DOHH2 (cell line): ENCODE measurements at regions not wholly inside any gene's neighbourhood (a gene's known extent, or its start where the extent isn't known, plus 50 kb on each side); places are given as distances from the start of the nearest gene placed in this dataset.

Experiments
- H3F3A ChIP-seq: fragments of 200-600 bp; sonication (generic), shearing (Covaris generic); 2 replicates; pipeline ENCODE4 v1.6.0; 2016; ENCODE audit warnings: antibody characterized with exemption, mild to moderate bottlenecking; ENCODE audit not compliant: control insufficient read depth, insufficient read depth
- H3K27ac ChIP-seq: fragments of 200-600 bp; sonication (generic); 2 replicates; pipeline ENCODE4 v1.5.1; 2014; ENCODE audit warnings: low read depth, mild to moderate bottlenecking, low read length, moderate library complexity
- H3K27me3 ChIP-seq: fragments of 200-600 bp; sonication (generic); 2 replicates; pipeline ENCODE4 v1.6.1; 2014; ENCODE audit warnings: mild to moderate bottlenecking, low read length, mixed read lengths; ENCODE audit not compliant: control insufficient read depth
- H3K36me3 ChIP-seq: fragments of 200-600 bp; sonication (generic); 2 replicates; pipeline ENCODE4 v1.6.1; 2014; ENCODE audit warnings: mild to moderate bottlenecking, low read length, moderate library complexity, mixed read lengths; ENCODE audit not compliant: control insufficient read depth
- H3K4me1 ChIP-seq: fragments of 200-600 bp; sonication (generic); 2 replicates; pipeline ENCODE4 v1.6.1; 2014; ENCODE audit warnings: mild to moderate bottlenecking, low read length, mixed read lengths; ENCODE audit not compliant: control insufficient read depth
- H3K4me2 ChIP-seq: fragments of 200-600 bp; sonication (generic); 2 replicates; pipeline ENCODE4 v1.6.0; 2014; ENCODE audit warnings: mild to moderate bottlenecking, low read length, moderate library complexity
- H3K4me3 ChIP-seq: fragments of 200-600 bp; sonication (generic); 2 replicates; pipeline ENCODE4 v1.5.1; 2014; ENCODE audit warnings: mild to moderate bottlenecking, low read length, mixed read lengths
- H3K79me2 ChIP-seq: fragments of 200-600 bp; sonication (generic); 2 replicates; pipeline ENCODE4 v1.6.1; 2014; ENCODE audit warnings: mild to moderate bottlenecking, low read length, mixed read lengths; ENCODE audit not compliant: control insufficient read depth
- H3K9me2 ChIP-seq: fragments of 200-600 bp; sonication (generic); replicated peaks from 2 replicates; pipeline ENCODE4 v1.6.1; 2014; ENCODE audit warnings: mild to moderate bottlenecking, low read length, mixed read lengths; ENCODE audit not compliant: control insufficient read depth
- H3K9me3 ChIP-seq: fragments of 200-600 bp; sonication (generic); 2 replicates; pipeline ENCODE4 v1.6.1; 2014; ENCODE audit warnings: antibody characterized with exemption, low read length, mixed read lengths; ENCODE audit not compliant: control insufficient read depth, insufficient read depth
- H4K20me1 ChIP-seq: fragments of 200-600 bp; sonication (generic); 2 replicates; pipeline ENCODE4 v1.6.0; 2014; ENCODE audit warnings: low read depth, mild to moderate bottlenecking, antibody characterized with exemption, low read length, moderate library complexity; ENCODE audit not compliant: control insufficient read depth, insufficient read depth
- EZH2phosphoT487 ChIP-seq: fragments of 200-600 bp; sonication (generic); IDR thresholded peaks from 2 replicates; pipeline ENCODE4 v1.6.1; 2017; ENCODE audit warnings: borderline replicate concordance, mild to moderate bottlenecking, antibody characterized with exemption, low read length, moderate library complexity, mixed read lengths
- TF ChIP-seq, protein P1 (sequence below): fragments of 200-600 bp; sonication (generic); IDR thresholded peaks from one replicate; pipeline ENCODE4 v1.5.1; 2014; ENCODE audit warnings: antibody characterized with exemption, mild to moderate bottlenecking, low read depth, low read length; ENCODE audit not compliant: poor library complexity, severe bottlenecking

DNA sequence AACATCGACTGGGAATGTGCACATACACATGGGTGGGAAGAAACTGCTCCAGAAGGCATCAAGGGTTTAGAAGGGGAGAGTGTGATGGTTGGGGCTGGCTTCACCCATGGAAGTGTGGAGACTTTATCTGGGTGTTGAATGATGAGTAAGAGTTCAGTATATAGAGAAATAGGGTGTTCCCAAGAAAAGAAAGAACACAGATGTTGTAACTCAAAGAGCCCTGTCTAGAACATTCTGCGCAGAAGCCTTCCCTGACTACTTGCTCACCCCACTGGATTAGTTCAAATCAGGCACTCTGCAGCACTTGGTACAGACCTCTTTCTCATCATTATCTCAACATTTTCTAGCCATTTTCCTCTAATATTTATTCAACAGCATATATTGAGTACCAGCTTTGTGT is 491.7 kb downstream of the SNAPC1 start:
- TF ChIP-seq EZH2phosphoT487, result no peak
- TF ChIP-seq, protein P1, sequence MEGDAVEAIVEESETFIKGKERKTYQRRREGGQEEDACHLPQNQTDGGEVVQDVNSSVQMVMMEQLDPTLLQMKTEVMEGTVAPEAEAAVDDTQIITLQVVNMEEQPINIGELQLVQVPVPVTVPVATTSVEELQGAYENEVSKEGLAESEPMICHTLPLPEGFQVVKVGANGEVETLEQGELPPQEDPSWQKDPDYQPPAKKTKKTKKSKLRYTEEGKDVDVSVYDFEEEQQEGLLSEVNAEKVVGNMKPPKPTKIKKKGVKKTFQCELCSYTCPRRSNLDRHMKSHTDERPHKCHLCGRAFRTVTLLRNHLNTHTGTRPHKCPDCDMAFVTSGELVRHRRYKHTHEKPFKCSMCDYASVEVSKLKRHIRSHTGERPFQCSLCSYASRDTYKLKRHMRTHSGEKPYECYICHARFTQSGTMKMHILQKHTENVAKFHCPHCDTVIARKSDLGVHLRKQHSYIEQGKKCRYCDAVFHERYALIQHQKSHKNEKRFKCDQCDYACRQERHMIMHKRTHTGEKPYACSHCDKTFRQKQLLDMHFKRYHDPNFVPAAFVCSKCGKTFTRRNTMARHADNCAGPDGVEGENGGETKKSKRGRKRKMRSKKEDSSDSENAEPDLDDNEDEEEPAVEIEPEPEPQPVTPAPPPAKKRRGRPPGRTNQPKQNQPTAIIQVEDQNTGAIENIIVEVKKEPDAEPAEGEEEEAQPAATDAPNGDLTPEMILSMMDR, result no peak
- Histone ChIP-seq H3K27me3 (no peaks in the 10 kb centered on the region; the same call in 1 of the 2 replicates), H3F3A (no peaks in the 10 kb centered on the region), H3K4me2 (no peak overlapping the region), H3K27ac (no peak overlapping the region), H4K20me1 (no peaks in the 10 kb centered on the region), H3K79me2 (no peaks in the 10 kb centered on the region), H3K36me3 (no peaks in the 10 kb centered on the region), H3K9me2 (no peaks in the 10 kb centered on the region), H3K4me1 (no peaks in the 10 kb centered on the region), H3K4me3 (no peak overlapping the region), H3K9me3 (no peaks in the 10 kb centered on the region)

DNA sequence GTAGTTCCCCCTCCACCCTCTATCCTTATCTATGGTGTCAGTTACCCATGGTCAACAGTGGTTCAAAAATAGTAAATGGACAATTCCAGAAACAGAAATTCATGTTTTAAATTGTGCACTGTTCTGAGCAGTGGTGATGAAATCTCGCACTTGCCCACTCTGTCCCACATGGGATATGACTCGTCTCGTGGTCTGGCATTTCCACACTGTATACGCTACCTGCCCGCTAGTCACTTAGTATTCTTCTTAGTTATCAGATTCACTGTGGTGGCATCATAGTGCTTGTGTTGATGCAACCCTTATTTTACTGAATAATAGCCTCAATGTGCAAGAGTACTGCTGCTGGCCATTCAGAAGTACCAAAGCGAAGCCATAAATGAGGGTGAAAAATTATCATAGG is 507.0 kb downstream of the SNAPC1 start:
- Histone ChIP-seq H3K27me3 (no peaks in the 10 kb centered on the region), H3K36me3 (no peaks in the 10 kb centered on the region), H3F3A (no peaks in the 10 kb centered on the region), H3K4me3 (no peak overlapping the region), H3K9me2 (no peaks in the 10 kb centered on the region), H3K27ac (no peak overlapping the region), H3K4me1 (no peaks in the 10 kb centered on the region), H3K9me3 (no peaks in the 10 kb centered on the region), H4K20me1 (no peaks in the 10 kb centered on the region), H3K4me2 (no peak overlapping the region), H3K79me2 (no peaks in the 10 kb centered on the region)
- TF ChIP-seq, protein P1, result no peak
- no peak for TF ChIP-seq EZH2phosphoT487

DNA sequence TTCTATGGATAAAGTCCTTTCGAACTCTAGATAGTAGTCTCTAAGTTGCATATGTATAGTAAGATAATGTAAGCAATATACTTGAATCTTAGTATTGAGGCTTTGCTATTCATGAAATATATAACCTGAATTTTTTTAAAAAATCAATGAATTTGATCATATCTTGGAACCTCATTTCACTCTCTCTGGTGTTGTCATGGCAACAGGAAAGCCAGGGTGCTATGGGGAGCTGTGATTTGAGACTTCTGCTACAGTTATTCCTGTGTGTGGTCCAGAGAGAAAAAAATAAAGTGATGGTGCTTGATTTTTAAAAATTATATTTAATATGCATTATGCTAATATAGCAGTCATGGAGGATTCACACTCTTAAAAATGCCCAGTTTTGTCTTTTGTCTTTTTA is 508.0 kb downstream of the SNAPC1 start:
- Histone ChIP-seq H3K4me1 (no peaks in the 10 kb centered on the region), H3K79me2 (no peaks in the 10 kb centered on the region), H3K4me2 (no peak overlapping the region), H3K9me3 (no peaks in the 10 kb centered on the region), H3K4me3 (no peak overlapping the region), H3K27ac (no peak overlapping the region), H3K9me2 (no peaks in the 10 kb centered on the region), H3K27me3 (no peaks in the 10 kb centered on the region), H4K20me1 (no peaks in the 10 kb centered on the region), H3K36me3 (no peaks in the 10 kb centered on the region), H3F3A (no peaks in the 10 kb centered on the region)
- no peak for TF ChIP-seq EZH2phosphoT487
- TF ChIP-seq, protein P1, result no peak

DNA sequence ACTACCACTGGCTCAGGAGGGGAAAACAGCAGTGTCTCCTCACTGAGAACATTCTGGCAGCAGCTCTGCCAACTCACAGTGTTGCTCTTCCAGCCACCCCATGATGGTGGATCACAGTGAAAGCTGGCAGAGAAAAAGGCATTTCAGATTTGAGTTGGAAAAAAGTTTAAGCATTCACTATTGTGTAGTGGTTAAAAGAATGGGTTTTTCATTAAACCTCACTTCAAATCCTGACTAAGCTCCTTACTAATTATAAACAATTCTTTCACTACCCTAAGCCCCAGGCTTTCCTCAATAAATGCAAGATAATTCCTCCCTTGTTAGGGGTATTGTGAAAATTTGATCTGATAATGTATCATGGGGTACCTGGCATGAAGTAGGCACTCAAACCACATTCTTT is 518.1 kb downstream of the SNAPC1 start:
- H3K36me3 ChIP-seq, result no peaks in the 10 kb centered on the region
- H3K4me1 ChIP-seq, result no peaks in the 10 kb centered on the region
- H3K9me2 ChIP-seq, result no peaks in the 10 kb centered on the region
- TF ChIP-seq, protein P1, result no peak
- TF ChIP-seq EZH2phosphoT487, result no peak
- no peaks in the 10 kb centered on the region for H3K79me2 ChIP-seq
- H3K4me3 ChIP-seq, result no peak overlapping the region
- H3K4me2 ChIP-seq, result no peak overlapping the region
- H3K9me3 ChIP-seq, result no peaks in the 10 kb centered on the region
- no peaks in the 10 kb centered on the region for H3F3A ChIP-seq
- H3K27ac ChIP-seq, result no peak overlapping the region
- no peaks in the 10 kb centered on the region for H3K27me3 ChIP-seq
- H4K20me1 ChIP-seq, result no peaks in the 10 kb centered on the region
